Spleen (tissue), 7 donors: ENCODE measurements at regions not wholly inside any gene's neighbourhood (a gene's known extent, or its start where the extent isn't known, plus 50 kb on each side); places are given as distances from the start of the nearest gene placed in this dataset.

Experiments
- CTCF ChIP-seq, 11 experiments: fragments of 200-600 bp in 7 of 11; fragments of 450-650 bp in 4 of 11; sonication (generic) in 4 of 11; IDR thresholded peaks in 8 of 11; conservative IDR thresholded peaks in 3 of 11; 1 replicate in 7 of 11; 2 replicates in 4 of 11; pipeline versions ENCODE4 v1.4.0 to v1.8.0; 2016 to 2021; ENCODE audit warnings: antibody characterized with exemption in 11 of 11, inconsistent platforms in 4 of 11, mild to moderate bottlenecking in 1 of 11
- POLR2A ChIP-seq, 3 donors: fragments of 450-650 bp; IDR thresholded peaks; one replicate each; pipeline ENCODE4 v1.5.1; 2017; ENCODE audit warnings: antibody characterized with exemption in 3 of 3, mild to moderate bottlenecking in 1 of 3
- POLR2AphosphoS5 ChIP-seq, 3 donors: sonication (generic); formaldehyde crosslinking; IDR thresholded peaks; one replicate each; pipeline ENCODE4 v1.5.1; 2017; ENCODE audit warnings: antibody characterized with exemption in 3 of 3
- donor health status: DM: no; HTN: no; CAD: no; lungs with moderate emphysema.
- donor health status: DM: no; HTN: no; CAD: no.
- donor health status: DM: no; HTN: no; CAD: no.

- no peak for TF ChIP-seq CTCF (IDR thresholded peaks at IDR 0.05 in 8 of 11, conservative IDR thresholded peaks at IDR 0.05 in 3 of 11)
- no peak for TF ChIP-seq POLR2A (IDR thresholded peaks at IDR 0.05)
- TF ChIP-seq POLR2AphosphoS5 (IDR thresholded peaks at IDR 0.05) = no peak
Observed at GRCh38 chr1:198912046-198912445, 273.2 kb downstream of the PTPRC start.
